GM23338 (cell line): ENCODE measurements at regions not wholly inside any gene's neighbourhood (a gene's known extent, or its start where the extent isn't known, plus 50 kb on each side); places are given as distances from the start of the nearest gene placed in this dataset.

Experiments
- ATAC-seq: fragments of 200-7000 bp; cut with Tn5 transposase; 3 replicates; pipeline ENCODE4 v1.9.1; 2020
- DNase-seq: peaks from one replicate; pipeline ENCODE4 v3.0.0-alpha.2; 2015; ENCODE audit warnings: low spot score
- H2AFZ ChIP-seq: fragments of 200-600 bp; sonication (generic); 2 replicates; pipeline ENCODE4 v1.8.0; 2016; ENCODE audit warnings: antibody characterized with exemption, mild to moderate bottlenecking, moderate library complexity
- H3F3A ChIP-seq: fragments of 200-600 bp; sonication (generic); replicated peaks from 2 replicates; pipeline ENCODE4 v1.8.0; 2017; ENCODE audit warnings: antibody characterized with exemption, mixed run types, low read depth
- H3K27ac ChIP-seq: fragments of 200-600 bp; sonication (generic); 2 replicates; pipeline ENCODE4 v1.6.1; 2016; ENCODE audit warnings: low read depth
- H3K27me3 ChIP-seq: fragments of 200-600 bp; sonication (generic); 2 replicates; pipeline ENCODE4 v1.8.0; 2016; ENCODE audit warnings: mild to moderate bottlenecking, mixed run types, moderate library complexity; ENCODE audit not compliant: insufficient read depth
- H3K36me3 ChIP-seq: fragments of 200-600 bp; sonication (generic); 2 replicates; pipeline ENCODE4 v1.8.0; 2016; ENCODE audit warnings: mild to moderate bottlenecking; ENCODE audit not compliant: insufficient read depth
- H3K4me1 ChIP-seq: fragments of 200-600 bp; sonication (generic); 2 replicates; pipeline ENCODE4 v1.8.0; 2016; ENCODE audit warnings: mild to moderate bottlenecking, moderate library complexity; ENCODE audit not compliant: insufficient read depth
- H3K4me2 ChIP-seq: fragments of 200-600 bp; sonication (generic); 2 replicates; pipeline ENCODE4 v1.7.1; 2017; ENCODE audit warnings: mixed run types
- H3K4me3 ChIP-seq: fragments of 200-600 bp; sonication (generic); 2 replicates; pipeline ENCODE4 v1.6.1; 2016; ENCODE audit warnings: mixed run types
- H3K79me2 ChIP-seq: fragments of 200-600 bp; sonication (generic); replicated peaks from 2 replicates; pipeline ENCODE4 v1.8.0; 2017; ENCODE audit warnings: mild to moderate bottlenecking; ENCODE audit not compliant: insufficient read depth
- H3K9me2 ChIP-seq: fragments of 200-600 bp; sonication (generic); 2 replicates; pipeline ENCODE4 v1.8.0; 2017; ENCODE audit not compliant: insufficient read depth
- H4K20me1 ChIP-seq: fragments of 200-600 bp; sonication (generic); replicated peaks from 2 replicates; pipeline ENCODE4 v1.8.0; 2017; ENCODE audit warnings: mild to moderate bottlenecking; ENCODE audit not compliant: insufficient read depth
- H3K27ac Mint-ChIP-seq: 2 replicates; pipeline ENCODE4 v1.8.0; 2020; ENCODE audit warnings: inconsistent platforms, mild to moderate bottlenecking, moderate library complexity, mixed read lengths
- H3K27me3 Mint-ChIP-seq: 3 replicates; pipeline ENCODE4 v1.8.0; 2022; ENCODE audit warnings: low read depth, mild to moderate bottlenecking, moderate library complexity, mixed read lengths, inconsistent platforms; ENCODE audit not compliant: insufficient read depth, poor library complexity
- H3K36me3 Mint-ChIP-seq: 3 replicates; pipeline ENCODE4 v1.8.0; 2021; ENCODE audit warnings: low read depth, mild to moderate bottlenecking, inconsistent platforms, moderate library complexity, mixed read lengths
- H3K4me1 Mint-ChIP-seq: 3 replicates; pipeline ENCODE4 v1.8.0; 2020; ENCODE audit warnings: mild to moderate bottlenecking, inconsistent platforms, mixed read lengths
- H3K4me3 Mint-ChIP-seq: 3 replicates; pipeline ENCODE4 v1.8.0; 2021; ENCODE audit warnings: moderate library complexity, mild to moderate bottlenecking, inconsistent platforms, mixed read lengths
- H3K9me3 Mint-ChIP-seq: 3 replicates; pipeline ENCODE4 v1.8.0; 2020; ENCODE audit warnings: moderate library complexity, mild to moderate bottlenecking, inconsistent platforms, mixed read lengths
- CREB1 ChIP-seq: fragments of 250-450 bp; sonication (Bioruptor Pico); IDR thresholded peaks from 2 replicates; pipeline ENCODE4 v1.5.0; 2020; ENCODE audit warnings: low read depth, mild to moderate bottlenecking, moderate library complexity
- EZH2 ChIP-seq: fragments of 200-600 bp; sonication (generic); IDR thresholded peaks from one replicate; pipeline ENCODE4 v1.8.0; 2017; ENCODE audit warnings: antibody characterized with exemption, mild to moderate bottlenecking, low read depth; ENCODE audit not compliant: unreplicated experiment
- EZH2phosphoT487 ChIP-seq: fragments of 200-600 bp; sonication (generic); IDR thresholded peaks from one replicate; pipeline ENCODE4 v1.8.1; 2018; ENCODE audit warnings: antibody characterized with exemption; ENCODE audit not compliant: unreplicated experiment
- JUNB ChIP-seq: IDR thresholded peaks from one replicate; pipeline ENCODE4 v1.6.1; 2016; ENCODE audit warnings: antibody characterized with exemption; ENCODE audit not compliant: unreplicated experiment
- NANOG ChIP-seq: IDR thresholded peaks from 2 replicates; pipeline ENCODE4 v1.6.1; 2016; ENCODE audit warnings: antibody characterized with exemption, borderline replicate concordance
- POLR2AphosphoS5 ChIP-seq: IDR thresholded peaks from 2 replicates; pipeline ENCODE4 v1.6.1; 2016; ENCODE audit warnings: antibody characterized with exemption, low read depth
- STAT1 ChIP-seq: IDR thresholded peaks from one replicate; pipeline ENCODE4 v1.6.1; 2016; ENCODE audit warnings: antibody characterized with exemption; ENCODE audit not compliant: unreplicated experiment
- ZNF114 ChIP-seq: fragments of 250-450 bp; sonication (Bioruptor Pico); IDR thresholded peaks from 2 replicates; pipeline ENCODE4 v1.5.0; 2020; ENCODE audit warnings: mild to moderate bottlenecking, moderate library complexity
- ZNF331 ChIP-seq: fragments of 250-450 bp; sonication (Bioruptor Pico); IDR thresholded peaks from 2 replicates; pipeline ENCODE4 v1.5.0; 2020; ENCODE audit warnings: low read depth, mild to moderate bottlenecking, moderate library complexity
- TF ChIP-seq, protein P1 (sequence below): IDR thresholded peaks from 2 replicates; pipeline ENCODE4 v1.6.1; 2016; ENCODE audit warnings: antibody characterized with exemption
- TF ChIP-seq, protein P2 (sequence below), 2 experiments: fragments of 200-600 bp in 1 of 2; sonication (generic) in 1 of 2; conservative IDR thresholded peaks; 2 replicates each; pipeline versions ENCODE4 v1.5.1 to v1.6.1; 2016 to 2017; ENCODE audit warnings: antibody characterized with exemption in 2 of 2, low read depth in 2 of 2, mild to moderate bottlenecking in 2 of 2, moderate library complexity in 1 of 2
- TF ChIP-seq, protein P3 (sequence below): IDR thresholded peaks from one replicate; pipeline ENCODE4 v1.6.1; 2018; ENCODE audit warnings: antibody characterized with exemption; ENCODE audit not compliant: unreplicated experiment

DNA sequence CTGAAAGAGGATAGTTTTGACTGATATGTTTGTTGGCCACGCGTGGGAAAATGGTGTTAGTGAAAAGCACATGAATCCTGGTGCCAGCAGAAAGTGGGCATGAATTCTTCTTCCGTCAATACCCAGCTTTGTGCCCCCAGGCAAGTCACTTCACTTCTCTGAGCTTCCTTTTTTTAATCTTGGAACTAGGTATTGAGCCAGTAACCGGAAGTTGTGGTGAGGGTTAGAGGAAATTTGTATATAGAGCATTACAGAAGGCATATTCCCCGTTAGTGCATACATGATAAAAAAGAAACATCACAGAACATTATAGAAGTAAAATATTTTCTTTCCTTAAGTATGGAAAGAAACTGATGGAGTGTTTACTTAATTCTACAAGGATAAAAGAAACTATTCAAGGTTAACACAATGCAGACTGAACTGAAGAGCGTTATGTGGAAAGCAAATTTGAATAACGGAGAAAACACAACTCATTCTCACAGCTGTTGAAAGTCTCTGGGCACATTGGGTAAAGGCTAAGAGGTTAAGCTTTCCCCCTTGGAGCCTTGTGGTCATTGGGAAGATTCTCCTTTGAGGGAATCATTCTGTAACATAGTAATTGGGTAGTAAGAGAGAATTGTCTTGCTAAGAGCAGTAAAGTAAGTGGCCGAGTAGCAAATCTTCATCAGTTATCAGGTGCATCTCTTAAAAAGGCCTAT is 223.1 kb downstream of the BCAS1 start:
- Histone ChIP-seq H3K4me3 (no peak overlapping the region), H3K27me3 (no peaks in the 10 kb centered on the region), H3K9me2 (no peaks in the 10 kb centered on the region), H3K36me3 (no peaks in the 10 kb centered on the region), H4K20me1 (no peaks in the 10 kb centered on the region), H3K4me1 (0 out of 2 replicates have a peak, but pooled peaks cover 13% of the 10 kb centered on the region), H2AFZ (peak overlapping the region; percentile 43; the same call in 1 of the 2 replicates), H3K79me2 (no peaks in the 10 kb centered on the region), H3K27ac (no peak overlapping the region), H3K4me2 (no peak overlapping the region), H3F3A (no peaks in the 10 kb centered on the region)
- Mint-ChIP-seq H3K27ac (no peak overlapping the region), H3K36me3 (no peaks in the 10 kb centered on the region), H3K27me3 (no peaks in the 10 kb centered on the region), H3K4me3 (no peak overlapping the region), H3K9me3 (no peaks in the 10 kb centered on the region), H3K4me1 (peaks cover 8% of the 10 kb centered on the region; the same call in 2 of the 3 replicates)
- no peak for TF ChIP-seq NANOG
- no peak for TF ChIP-seq ZNF114
- no peak for TF ChIP-seq EZH2phosphoT487
- DNase-seq, result no peak
- no peak for ATAC-seq

DNA sequence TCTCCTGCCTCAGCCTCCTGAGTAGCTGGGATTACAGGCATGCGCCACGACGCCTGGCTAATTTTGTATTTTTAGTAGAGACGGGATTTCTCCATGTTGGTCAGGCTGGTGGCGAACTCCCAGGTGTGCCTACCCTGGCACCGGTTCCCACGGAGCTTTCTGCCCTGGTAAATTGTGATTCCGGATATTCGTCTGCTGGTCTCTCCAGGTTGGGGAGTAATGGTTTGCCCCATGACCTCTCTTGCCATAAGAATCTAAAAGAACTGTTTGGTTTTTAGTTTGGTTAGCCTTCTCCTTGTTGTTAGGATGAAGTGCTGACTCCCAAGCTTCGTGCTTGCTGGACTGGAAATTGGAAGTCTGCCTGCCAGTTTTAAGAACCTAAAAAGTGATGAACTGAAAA is 223.8 kb downstream of the BCAS1 start:
- H3K4me1 ChIP-seq, result 0 out of 2 replicates have a peak, but pooled peaks cover 10% of the 10 kb centered on the region
- no peaks in the 10 kb centered on the region for H3K36me3 Mint-ChIP-seq
- H3K4me3 Mint-ChIP-seq, result no peak overlapping the region
- H3K79me2 ChIP-seq, result no peaks in the 10 kb centered on the region
- H4K20me1 ChIP-seq, result no peaks in the 10 kb centered on the region
- H3K27me3 Mint-ChIP-seq, result no peaks in the 10 kb centered on the region
- peaks cover 3% of the 10 kb centered on the region; the same call in 1 of the 3 replicates for H3K4me1 Mint-ChIP-seq
- no peak overlapping the region for H3K27ac Mint-ChIP-seq
- peak overlapping the region; percentile 40; the same call in 1 of the 2 replicates for H2AFZ ChIP-seq
- ATAC-seq (no peak), DNase-seq (no peak)
- H3K27me3 ChIP-seq, result no peaks in the 10 kb centered on the region
- H3K4me2 ChIP-seq, result no peak overlapping the region
- H3K9me3 Mint-ChIP-seq, result no peaks in the 10 kb centered on the region
- no peak overlapping the region for H3K4me3 ChIP-seq
- H3K9me2 ChIP-seq, result no peaks in the 10 kb centered on the region
- no peak overlapping the region for H3K27ac ChIP-seq
- H3F3A ChIP-seq, result no peaks in the 10 kb centered on the region
- H3K36me3 ChIP-seq, result no peaks in the 10 kb centered on the region
- no peak for TF ChIP-seq ZNF331 (CRISPR knock-in tag)
- no peak for TF ChIP-seq STAT1
- TF ChIP-seq JUNB, result no peak
- TF ChIP-seq, protein P1, sequence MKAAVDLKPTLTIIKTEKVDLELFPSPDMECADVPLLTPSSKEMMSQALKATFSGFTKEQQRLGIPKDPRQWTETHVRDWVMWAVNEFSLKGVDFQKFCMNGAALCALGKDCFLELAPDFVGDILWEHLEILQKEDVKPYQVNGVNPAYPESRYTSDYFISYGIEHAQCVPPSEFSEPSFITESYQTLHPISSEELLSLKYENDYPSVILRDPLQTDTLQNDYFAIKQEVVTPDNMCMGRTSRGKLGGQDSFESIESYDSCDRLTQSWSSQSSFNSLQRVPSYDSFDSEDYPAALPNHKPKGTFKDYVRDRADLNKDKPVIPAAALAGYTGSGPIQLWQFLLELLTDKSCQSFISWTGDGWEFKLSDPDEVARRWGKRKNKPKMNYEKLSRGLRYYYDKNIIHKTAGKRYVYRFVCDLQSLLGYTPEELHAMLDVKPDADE, result no peak
- no peak for TF ChIP-seq POLR2AphosphoS5
- TF ChIP-seq, protein P2, sequence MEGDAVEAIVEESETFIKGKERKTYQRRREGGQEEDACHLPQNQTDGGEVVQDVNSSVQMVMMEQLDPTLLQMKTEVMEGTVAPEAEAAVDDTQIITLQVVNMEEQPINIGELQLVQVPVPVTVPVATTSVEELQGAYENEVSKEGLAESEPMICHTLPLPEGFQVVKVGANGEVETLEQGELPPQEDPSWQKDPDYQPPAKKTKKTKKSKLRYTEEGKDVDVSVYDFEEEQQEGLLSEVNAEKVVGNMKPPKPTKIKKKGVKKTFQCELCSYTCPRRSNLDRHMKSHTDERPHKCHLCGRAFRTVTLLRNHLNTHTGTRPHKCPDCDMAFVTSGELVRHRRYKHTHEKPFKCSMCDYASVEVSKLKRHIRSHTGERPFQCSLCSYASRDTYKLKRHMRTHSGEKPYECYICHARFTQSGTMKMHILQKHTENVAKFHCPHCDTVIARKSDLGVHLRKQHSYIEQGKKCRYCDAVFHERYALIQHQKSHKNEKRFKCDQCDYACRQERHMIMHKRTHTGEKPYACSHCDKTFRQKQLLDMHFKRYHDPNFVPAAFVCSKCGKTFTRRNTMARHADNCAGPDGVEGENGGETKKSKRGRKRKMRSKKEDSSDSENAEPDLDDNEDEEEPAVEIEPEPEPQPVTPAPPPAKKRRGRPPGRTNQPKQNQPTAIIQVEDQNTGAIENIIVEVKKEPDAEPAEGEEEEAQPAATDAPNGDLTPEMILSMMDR (conservative IDR thresholded peaks at IDR 0.05; ENCODE audit: low read depth in 2 of 2), result no peak
- no peak for TF ChIP-seq EZH2phosphoT487
- TF ChIP-seq, protein P3, sequence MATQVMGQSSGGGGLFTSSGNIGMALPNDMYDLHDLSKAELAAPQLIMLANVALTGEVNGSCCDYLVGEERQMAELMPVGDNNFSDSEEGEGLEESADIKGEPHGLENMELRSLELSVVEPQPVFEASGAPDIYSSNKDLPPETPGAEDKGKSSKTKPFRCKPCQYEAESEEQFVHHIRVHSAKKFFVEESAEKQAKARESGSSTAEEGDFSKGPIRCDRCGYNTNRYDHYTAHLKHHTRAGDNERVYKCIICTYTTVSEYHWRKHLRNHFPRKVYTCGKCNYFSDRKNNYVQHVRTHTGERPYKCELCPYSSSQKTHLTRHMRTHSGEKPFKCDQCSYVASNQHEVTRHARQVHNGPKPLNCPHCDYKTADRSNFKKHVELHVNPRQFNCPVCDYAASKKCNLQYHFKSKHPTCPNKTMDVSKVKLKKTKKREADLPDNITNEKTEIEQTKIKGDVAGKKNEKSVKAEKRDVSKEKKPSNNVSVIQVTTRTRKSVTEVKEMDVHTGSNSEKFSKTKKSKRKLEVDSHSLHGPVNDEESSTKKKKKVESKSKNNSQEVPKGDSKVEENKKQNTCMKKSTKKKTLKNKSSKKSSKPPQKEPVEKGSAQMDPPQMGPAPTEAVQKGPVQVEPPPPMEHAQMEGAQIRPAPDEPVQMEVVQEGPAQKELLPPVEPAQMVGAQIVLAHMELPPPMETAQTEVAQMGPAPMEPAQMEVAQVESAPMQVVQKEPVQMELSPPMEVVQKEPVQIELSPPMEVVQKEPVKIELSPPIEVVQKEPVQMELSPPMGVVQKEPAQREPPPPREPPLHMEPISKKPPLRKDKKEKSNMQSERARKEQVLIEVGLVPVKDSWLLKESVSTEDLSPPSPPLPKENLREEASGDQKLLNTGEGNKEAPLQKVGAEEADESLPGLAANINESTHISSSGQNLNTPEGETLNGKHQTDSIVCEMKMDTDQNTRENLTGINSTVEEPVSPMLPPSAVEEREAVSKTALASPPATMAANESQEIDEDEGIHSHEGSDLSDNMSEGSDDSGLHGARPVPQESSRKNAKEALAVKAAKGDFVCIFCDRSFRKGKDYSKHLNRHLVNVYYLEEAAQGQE, result no peak
- TF ChIP-seq NANOG, result no peak
- no peak for TF ChIP-seq CREB1 (CRISPR knock-in tag)
- no peak for TF ChIP-seq EZH2
